Natural killer cell (primary cell): ENCODE measurements at regions not wholly inside any gene's neighbourhood (a gene's known extent, or its start where the extent isn't known, plus 50 kb on each side); places are given as distances from the start of the nearest gene placed in this dataset.

Experiments used
- ATAC-seq, 3 donors: fragments of 150-1000 bp in 2 of 3; fragments of 200-7000 bp in 1 of 3; cut with Tn5 transposase; 1 replicate in 1 of 3; 2 replicates in 2 of 3; pipeline ENCODE4 v1.10.0; 2021; ENCODE audit warnings: mild to moderate bottlenecking in 2 of 3, moderate library complexity in 2 of 3
- DNase-seq, 2 donors: peaks; one replicate each; pipeline versions ENCODE4 v3.0.0 to v3.0.0-alpha.2; 2013 to 2021; ENCODE audit warnings: mixed read lengths in 1 of 2
- H3K27ac ChIP-seq: one replicate; pipeline ENCODE4 v1.5.1; 2013; ENCODE audit warnings: mild to moderate bottlenecking, low read length
- H3K27me3 ChIP-seq: one replicate; pipeline ENCODE4 v1.6.1; 2013; ENCODE audit warnings: low read length; ENCODE audit not compliant: control insufficient read depth, insufficient read depth
- H3K36me3 ChIP-seq: one replicate; pipeline ENCODE4 v1.6.1; 2013; ENCODE audit warnings: low read length; ENCODE audit not compliant: control insufficient read depth, insufficient read depth
- H3K4me1 ChIP-seq: one replicate; pipeline ENCODE4 v1.6.1; 2013; ENCODE audit warnings: low read length; ENCODE audit not compliant: control insufficient read depth, insufficient read depth
- H3K4me3 ChIP-seq: one replicate; pipeline ENCODE4 v1.5.1; 2013; ENCODE audit warnings: low read length
- H3K9me3 ChIP-seq: one replicate; pipeline ENCODE4 v1.6.1; 2013; ENCODE audit warnings: low read length; ENCODE audit not compliant: control insufficient read depth, insufficient read depth
- H3K27ac Mint-ChIP-seq, 2 donors: one replicate each; pipeline ENCODE4 v1.8.0; 2022; ENCODE audit warnings: mild to moderate bottlenecking in 2 of 2, mixed read lengths in 2 of 2, moderate library complexity in 1 of 2
- H3K27me3 Mint-ChIP-seq, 2 donors: one replicate each; pipeline ENCODE4 v1.8.0; 2022; ENCODE audit warnings: low read depth in 2 of 2, mixed read lengths in 2 of 2
- H3K36me3 Mint-ChIP-seq: one replicate; pipeline ENCODE4 v1.8.0; 2022; ENCODE audit warnings: mixed read lengths
- H3K4me1 Mint-ChIP-seq, 2 donors: one replicate each; pipeline ENCODE4 v1.8.0; 2022; ENCODE audit warnings: mixed read lengths in 2 of 2
- H3K4me3 Mint-ChIP-seq: one replicate; pipeline ENCODE4 v1.8.0; 2022; ENCODE audit warnings: mild to moderate bottlenecking, moderate library complexity, mixed read lengths
- H3K9me3 Mint-ChIP-seq, 2 donors: one replicate each; pipeline ENCODE4 v1.8.0; 2022; ENCODE audit warnings: mixed read lengths in 2 of 2
- WGBS: methylation state at CpG from one replicate; pipeline ENCODE4 v1.1.7; 2013; ENCODE audit warnings: missing lambda C conversion rate; ENCODE audit not compliant: insufficient coverage; 5-methylcytosine and 5-hydroxymethylcytosine counted together
- intact Hi-C: fragments of 100-400 bp; cut with micrococcal nuclease; formaldehyde crosslinking; loops from one replicate; pipeline ENCODE4 v1.14.2; 2022
- TF ChIP-seq, protein P1 (sequence below): fragments of 200-600 bp; IDR thresholded peaks from one replicate; pipeline ENCODE4 v1.8.0; 2022; ENCODE audit warnings: antibody characterized with exemption

DNA sequence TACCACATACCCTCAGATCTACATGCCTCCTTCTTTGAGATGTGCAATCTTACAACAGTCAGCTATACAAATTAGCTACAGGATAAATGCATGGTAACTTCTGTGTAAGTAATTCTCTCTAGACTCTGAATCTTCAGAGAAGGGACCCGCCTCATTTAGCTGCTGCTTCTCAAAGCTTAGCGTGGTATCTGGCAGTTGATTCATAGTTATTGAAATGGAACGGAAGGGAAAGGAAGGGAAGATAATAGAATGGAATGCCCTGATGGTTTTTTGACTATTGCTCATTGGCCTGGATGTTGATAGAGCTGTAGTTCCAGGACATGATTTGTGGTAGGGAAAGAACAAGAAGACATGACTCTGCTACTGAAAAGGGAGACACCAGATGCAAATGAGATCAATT, 498.1 kb upstream of the CRIM1 start:
- H3K36me3 Mint-ChIP-seq, result no peaks in the 10 kb centered on the region
- TF ChIP-seq, protein P1, sequence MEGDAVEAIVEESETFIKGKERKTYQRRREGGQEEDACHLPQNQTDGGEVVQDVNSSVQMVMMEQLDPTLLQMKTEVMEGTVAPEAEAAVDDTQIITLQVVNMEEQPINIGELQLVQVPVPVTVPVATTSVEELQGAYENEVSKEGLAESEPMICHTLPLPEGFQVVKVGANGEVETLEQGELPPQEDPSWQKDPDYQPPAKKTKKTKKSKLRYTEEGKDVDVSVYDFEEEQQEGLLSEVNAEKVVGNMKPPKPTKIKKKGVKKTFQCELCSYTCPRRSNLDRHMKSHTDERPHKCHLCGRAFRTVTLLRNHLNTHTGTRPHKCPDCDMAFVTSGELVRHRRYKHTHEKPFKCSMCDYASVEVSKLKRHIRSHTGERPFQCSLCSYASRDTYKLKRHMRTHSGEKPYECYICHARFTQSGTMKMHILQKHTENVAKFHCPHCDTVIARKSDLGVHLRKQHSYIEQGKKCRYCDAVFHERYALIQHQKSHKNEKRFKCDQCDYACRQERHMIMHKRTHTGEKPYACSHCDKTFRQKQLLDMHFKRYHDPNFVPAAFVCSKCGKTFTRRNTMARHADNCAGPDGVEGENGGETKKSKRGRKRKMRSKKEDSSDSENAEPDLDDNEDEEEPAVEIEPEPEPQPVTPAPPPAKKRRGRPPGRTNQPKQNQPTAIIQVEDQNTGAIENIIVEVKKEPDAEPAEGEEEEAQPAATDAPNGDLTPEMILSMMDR, result no peak
- intact Hi-C loops, result no loop called here

DNA sequence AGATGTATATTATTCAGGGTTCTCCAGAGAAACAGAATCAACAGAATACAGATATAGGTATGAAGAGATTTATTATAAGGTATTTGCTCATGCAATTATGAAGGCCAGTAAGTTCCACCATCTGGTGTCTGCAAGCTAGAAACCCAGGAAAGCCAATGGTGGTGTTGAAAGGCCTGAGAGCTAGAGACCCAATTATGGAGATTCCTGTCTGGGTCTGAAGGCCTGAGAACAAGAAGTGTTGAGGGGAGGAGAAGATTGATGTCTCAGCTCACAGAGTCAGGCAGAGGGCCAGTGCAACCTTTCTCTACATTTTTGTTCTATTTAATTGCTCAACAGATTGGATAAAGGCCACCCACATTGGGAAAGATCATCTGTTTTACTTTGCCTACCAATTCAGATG, 524.2 kb upstream of the CRIM1 start:
- Mint-ChIP-seq H3K27ac (no peak overlapping the region), H3K4me1 (no peaks in the 10 kb centered on the region), H3K27me3 (peaks cover 5 to 6% of the 10 kb centered on the region in 2 donors), H3K9me3 (no peaks in the 10 kb centered on the region), H3K36me3 (no peaks in the 10 kb centered on the region), H3K4me3 (no peak overlapping the region)
- ATAC-seq (no peak), DNase-seq (no peak)
- Histone ChIP-seq H3K36me3 (no peaks in the 10 kb centered on the region), H3K27me3 (no peaks in the 10 kb centered on the region), H3K27ac (no peak overlapping the region), H3K4me1 (no peaks in the 10 kb centered on the region), H3K9me3 (no peaks in the 10 kb centered on the region), H3K4me3 (no peak overlapping the region)
- intact Hi-C loops, result no loop called here
- TF ChIP-seq, protein P1, result no peak

More for the DNA sequence above, 498.1 kb upstream of the CRIM1 start:
- ATAC-seq (no peak), DNase-seq (no peak)
- H3K27me3 Mint-ChIP-seq, result peaks cover 17 to 46% of the 10 kb centered on the region in 2 donors
- 83% methylated on average over 3 of the region's 3 CpGs for WGBS
- H3K36me3 ChIP-seq, result no peaks in the 10 kb centered on the region
- no peaks in the 10 kb centered on the region for H3K4me1 ChIP-seq
- no peaks in the 10 kb centered on the region for H3K27me3 ChIP-seq
- no peak overlapping the region for H3K27ac ChIP-seq
- no peak overlapping the region for H3K27ac Mint-ChIP-seq
- no peaks in the 10 kb centered on the region for H3K9me3 Mint-ChIP-seq
- H3K4me3 Mint-ChIP-seq, result no peak overlapping the region
- no peaks in the 10 kb centered on the region for H3K9me3 ChIP-seq
- no peak overlapping the region for H3K4me3 ChIP-seq
- H3K4me1 Mint-ChIP-seq, result no peaks in the 10 kb centered on the region

DNA sequence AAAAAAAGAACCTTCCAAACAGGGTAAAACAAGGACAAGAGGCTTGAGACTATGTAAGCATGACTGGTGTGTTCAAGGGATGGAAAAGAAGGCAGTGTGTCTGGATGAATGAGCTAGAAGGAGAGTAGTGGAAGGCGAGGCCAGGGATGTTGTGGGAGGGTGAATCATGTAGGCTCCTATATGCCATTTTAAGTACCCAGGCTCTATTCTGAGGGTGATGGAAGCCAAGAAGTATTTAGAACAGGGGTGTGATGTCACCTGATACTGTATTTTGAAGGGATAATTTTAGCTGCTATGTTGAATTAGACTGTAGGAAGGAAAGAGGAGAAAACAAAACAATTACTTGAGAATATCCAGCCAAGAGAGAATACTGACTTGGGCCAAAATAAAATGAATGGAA, 524.7 kb upstream of the CRIM1 start:
- Histone ChIP-seq H3K4me1 (no peaks in the 10 kb centered on the region), H3K9me3 (no peaks in the 10 kb centered on the region), H3K27ac (no peak overlapping the region), H3K27me3 (no peaks in the 10 kb centered on the region), H3K4me3 (no peak overlapping the region), H3K36me3 (no peaks in the 10 kb centered on the region)
- Mint-ChIP-seq H3K9me3 (no peaks in the 10 kb centered on the region), H3K4me1 (no peaks in the 10 kb centered on the region), H3K4me3 (no peak overlapping the region), H3K27ac (no peak overlapping the region), H3K27me3 (peaks cover 5 to 6% of the 10 kb centered on the region in 2 donors), H3K36me3 (no peaks in the 10 kb centered on the region)
- 95% methylated on average over 1 of the region's 1 CpG for WGBS
- TF ChIP-seq, protein P1, result no peak
- intact Hi-C loops, result no loop called here
- no peak for ATAC-seq
- no peak for DNase-seq

DNA sequence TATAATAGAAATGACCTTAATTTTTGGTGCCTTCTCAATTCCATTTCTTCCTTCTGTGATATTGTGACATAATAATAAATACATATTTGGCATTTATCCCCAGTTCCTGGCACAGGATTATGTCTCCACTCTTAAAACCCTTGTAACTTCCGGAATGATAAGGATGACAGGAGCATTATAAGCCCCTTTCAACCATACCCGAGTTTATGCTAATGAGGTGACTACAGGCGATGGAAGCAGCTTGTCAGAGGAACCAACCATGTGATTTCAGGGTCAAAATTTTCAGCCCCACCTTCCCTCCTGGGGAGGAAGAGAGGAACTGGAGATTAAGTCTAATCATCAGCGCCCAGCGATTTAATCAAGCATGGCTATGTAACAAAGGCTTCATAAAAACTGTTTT, 528.5 kb upstream of the CRIM1 start:
- no peak for DNase-seq
- intact Hi-C loops, result no loop called here
- TF ChIP-seq, protein P1, result no peak
- H3K36me3 ChIP-seq, result no peaks in the 10 kb centered on the region
- no peak overlapping the region for H3K4me3 ChIP-seq
- no peak overlapping the region for H3K27ac ChIP-seq
- H3K27me3 Mint-ChIP-seq, result peaks cover 7 to 11% of the 10 kb centered on the region in 2 donors
- H3K4me1 Mint-ChIP-seq, result no peaks in the 10 kb centered on the region
- no peak overlapping the region for H3K27ac Mint-ChIP-seq
- ATAC-seq, result no peak
- no peaks in the 10 kb centered on the region for H3K4me1 ChIP-seq
- no peak overlapping the region for H3K4me3 Mint-ChIP-seq
- H3K9me3 ChIP-seq, result no peaks in the 10 kb centered on the region
- no peaks in the 10 kb centered on the region for H3K9me3 Mint-ChIP-seq
- peaks cover 1% of the 10 kb centered on the region for H3K27me3 ChIP-seq
- 95% methylated on average over 5 of the region's 5 CpGs for WGBS
- H3K36me3 Mint-ChIP-seq, result no peaks in the 10 kb centered on the region
